Sigmoid colon (tissue), 6 donors: ENCODE measurements at regions not wholly inside any gene's neighbourhood (a gene's known extent, or its start where the extent isn't known, plus 50 kb on each side); places are given as distances from the start of the nearest gene placed in this dataset.
"Not testable (repeated sequence)": the region's sequence is repeated elsewhere in the genome, so short reads cannot be mapped to it uniquely, and the experiment has no call there.

ENCODE experiments used
- DNase-seq: peaks from one replicate; pipeline ENCODE4 v3.0.0-alpha.2; 2019
- H3K27ac ChIP-seq, 4 donors: fragments of 200-600 bp; sonication (generic); one replicate each; pipeline ENCODE4 v1.5.1; 2016 to 2019; ENCODE audit warnings: mild to moderate bottlenecking in 1 of 4
- H3K27me3 ChIP-seq, 3 donors: fragments of 200-600 bp; sonication (generic); one replicate each; pipeline ENCODE4 v1.5.1; 2019; ENCODE audit warnings: mild to moderate bottlenecking in 1 of 3
- H3K36me3 ChIP-seq, 4 donors: fragments of 200-600 bp; sonication (generic); one replicate each; pipeline ENCODE4 v1.5.1; 2016 to 2019
- H3K4me1 ChIP-seq, 4 donors: fragments of 200-600 bp; sonication (generic); one replicate each; pipeline ENCODE4 v1.5.1; 2017 to 2019
- H3K4me3 ChIP-seq, 4 donors: fragments of 200-600 bp; sonication (generic); one replicate each; pipeline ENCODE4 v1.5.1; 2017 to 2019; ENCODE audit warnings: mild to moderate bottlenecking in 2 of 4, moderate library complexity in 1 of 4
- H3K9me3 ChIP-seq, 4 donors: fragments of 200-600 bp in 3 of 4; sonication (generic) in 3 of 4; one replicate each; pipeline versions ENCODE4 v1.5.1 to v1.6.1; 2013 to 2019
- CTCF ChIP-seq, 4 experiments: fragments of 450-650 bp in 3 of 4; fragments of 200-600 bp in 1 of 4; IDR thresholded peaks; one replicate each; pipeline ENCODE4 v1.5.1; 2016 to 2019; ENCODE audit warnings: antibody characterized with exemption in 4 of 4, mild to moderate bottlenecking in 3 of 4, moderate library complexity in 2 of 4
- EP300 ChIP-seq, 4 donors: sonication (generic); formaldehyde crosslinking; IDR thresholded peaks; one replicate each; pipeline ENCODE4 v1.6.1; 2017; ENCODE audit warnings: antibody characterized with exemption in 4 of 4
- POLR2A ChIP-seq, 2 donors: fragments of 450-650 bp; IDR thresholded peaks; one replicate each; pipeline ENCODE4 v1.6.1; 2016; ENCODE audit warnings: antibody characterized with exemption in 2 of 2, mild to moderate bottlenecking in 2 of 2, moderate library complexity in 2 of 2
- POLR2AphosphoS5 ChIP-seq, 4 donors: sonication (generic); formaldehyde crosslinking; IDR thresholded peaks; one replicate each; pipeline ENCODE4 v1.6.1; 2017; ENCODE audit warnings: antibody characterized with exemption in 4 of 4
- WGBS, 2 donors: extraction: QIAGEN DNeasy Blood & Tissue Kit; methylation state at CpG; one replicate each; pipeline ENCODE4 v1.1.7; 2013; 5-methylcytosine and 5-hydroxymethylcytosine counted together
- intact Hi-C: fragments of 100-400 bp; cut with DNase I; formaldehyde crosslinking; loops from one replicate; pipeline ENCODE4 v1.15.1; 2023
- donor health status: healthy with polysubstance abuse.
- donor health status: healthy.

GRCh38 chr13:100951016-100951415, 276.4 kb upstream of the TMTC4 start:
- TF ChIP-seq EP300 (IDR thresholded peaks at IDR 0.05): no peak
- TF ChIP-seq POLR2AphosphoS5 (IDR thresholded peaks at IDR 0.05): no peak
- no peak for TF ChIP-seq POLR2A (IDR thresholded peaks at IDR 0.05)
- no peak for TF ChIP-seq CTCF (IDR thresholded peaks at IDR 0.05)
- intact Hi-C loops: no loop called here
- H3K4me1 ChIP-seq: no peaks in the 10 kb centered on the region
- no peaks in the 10 kb centered on the region for H3K9me3 ChIP-seq
- no peaks in the 10 kb centered on the region for H3K36me3 ChIP-seq
- H3K27ac ChIP-seq: no peak overlapping the region
- H3K27me3 ChIP-seq: no peaks in the 10 kb centered on the region
- WGBS, 2 donors: 87 to 92% methylated on average over 4 of the region's 4 CpGs
- H3K4me3 ChIP-seq: no peak overlapping the region
- no peak for DNase-seq

- H3K27me3 ChIP-seq, intact Hi-C loops, H3K4me3 ChIP-seq, H3K27ac ChIP-seq, H3K9me3 ChIP-seq, DNase-seq, H3K4me1 ChIP-seq, H3K36me3 ChIP-seq: not testable (repeated sequence)
- WGBS, 2 donors: 66 to 86% methylated on average over 3 of the region's 3 CpGs
Observed at GRCh38 chr13:100948937-100949336, 274.3 kb upstream of the TMTC4 start.

GRCh38 chr13:100946588-100946987, 272.0 kb upstream of the TMTC4 start:
- H3K9me3 ChIP-seq: no peaks in the 10 kb centered on the region
- intact Hi-C loops: no loop called here
- no peak overlapping the region for H3K4me3 ChIP-seq
- H3K4me1 ChIP-seq: no peaks in the 10 kb centered on the region
- TF ChIP-seq POLR2AphosphoS5 (IDR thresholded peaks at IDR 0.05) (no peak), POLR2A (IDR thresholded peaks at IDR 0.05) (no peak), CTCF (IDR thresholded peaks at IDR 0.05) (no peak), EP300 (IDR thresholded peaks at IDR 0.05) (no peak)
- H3K36me3 ChIP-seq: no peaks in the 10 kb centered on the region
- 78 to 84% methylated on average over 4 of the region's 4 CpGs for WGBS, 2 donors
- H3K27ac ChIP-seq: no peak overlapping the region
- H3K27me3 ChIP-seq: no peaks in the 10 kb centered on the region
- no peak for DNase-seq

- no peak for TF ChIP-seq POLR2A (IDR thresholded peaks at IDR 0.05)
- TF ChIP-seq EP300 (IDR thresholded peaks at IDR 0.05): no peak
- TF ChIP-seq CTCF (IDR thresholded peaks at IDR 0.05): no peak
- TF ChIP-seq POLR2AphosphoS5 (IDR thresholded peaks at IDR 0.05): no peak
- H3K36me3 ChIP-seq: no peaks in the 10 kb centered on the region
- H3K4me1 ChIP-seq: no peaks in the 10 kb centered on the region
- intact Hi-C loops: no loop called here
- H3K27ac ChIP-seq: no peak overlapping the region
- no peaks in the 10 kb centered on the region for H3K9me3 ChIP-seq
- WGBS, 2 donors: 72 to 79% methylated on average over 5 of the region's 5 CpGs
- DNase-seq: no peak
- H3K27me3 ChIP-seq: no peaks in the 10 kb centered on the region
- no peak overlapping the region for H3K4me3 ChIP-seq
Observed at GRCh38 chr13:100944791-100945345, 270.3 kb upstream of the TMTC4 start.

GRCh38 chr13:100942742-100943141, 268.1 kb upstream of the TMTC4 start:
- DNase-seq: no peak
- WGBS, 2 donors: 82 to 83% methylated on average over 1 of the region's 1 CpG
- no peak overlapping the region for H3K4me3 ChIP-seq
- H3K36me3 ChIP-seq: no peaks in the 10 kb centered on the region
- no peaks in the 10 kb centered on the region for H3K4me1 ChIP-seq
- no peaks in the 10 kb centered on the region for H3K27me3 ChIP-seq
- intact Hi-C loops: no loop called here
- TF ChIP-seq POLR2A (IDR thresholded peaks at IDR 0.05) (no peak), POLR2AphosphoS5 (IDR thresholded peaks at IDR 0.05) (no peak), EP300 (IDR thresholded peaks at IDR 0.05) (no peak), CTCF (IDR thresholded peaks at IDR 0.05) (no peak)
- H3K9me3 ChIP-seq: no peaks in the 10 kb centered on the region
- H3K27ac ChIP-seq: no peak overlapping the region
